ENCODE measurements at regions not wholly inside any gene's neighbourhood (a gene's known extent, or its start where the extent isn't known, plus 50 kb on each side); places are given as distances from the start of the nearest gene placed in this dataset.

GRCh38 chr2:215697003-215697402 is 261.1 kb upstream of the FN1 start:
- TF ChIP-seq, protein P1, sequence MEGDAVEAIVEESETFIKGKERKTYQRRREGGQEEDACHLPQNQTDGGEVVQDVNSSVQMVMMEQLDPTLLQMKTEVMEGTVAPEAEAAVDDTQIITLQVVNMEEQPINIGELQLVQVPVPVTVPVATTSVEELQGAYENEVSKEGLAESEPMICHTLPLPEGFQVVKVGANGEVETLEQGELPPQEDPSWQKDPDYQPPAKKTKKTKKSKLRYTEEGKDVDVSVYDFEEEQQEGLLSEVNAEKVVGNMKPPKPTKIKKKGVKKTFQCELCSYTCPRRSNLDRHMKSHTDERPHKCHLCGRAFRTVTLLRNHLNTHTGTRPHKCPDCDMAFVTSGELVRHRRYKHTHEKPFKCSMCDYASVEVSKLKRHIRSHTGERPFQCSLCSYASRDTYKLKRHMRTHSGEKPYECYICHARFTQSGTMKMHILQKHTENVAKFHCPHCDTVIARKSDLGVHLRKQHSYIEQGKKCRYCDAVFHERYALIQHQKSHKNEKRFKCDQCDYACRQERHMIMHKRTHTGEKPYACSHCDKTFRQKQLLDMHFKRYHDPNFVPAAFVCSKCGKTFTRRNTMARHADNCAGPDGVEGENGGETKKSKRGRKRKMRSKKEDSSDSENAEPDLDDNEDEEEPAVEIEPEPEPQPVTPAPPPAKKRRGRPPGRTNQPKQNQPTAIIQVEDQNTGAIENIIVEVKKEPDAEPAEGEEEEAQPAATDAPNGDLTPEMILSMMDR (IDR thresholded peaks at IDR 0.05; ENCODE audit: insufficient read depth, low read length): no peak
- TF ChIP-seq POLR2AphosphoS5 (IDR thresholded peaks at IDR 0.05; ENCODE audit: low read depth) (no peak), REST (IDR thresholded peaks at IDR 0.05; ENCODE audit: insufficient replicate concordance, low read depth) (no peak), GABPA (IDR thresholded peaks at IDR 0.05; ENCODE audit: low read depth) (no peak), SPI1 (IDR thresholded peaks at IDR 0.05; ENCODE audit: borderline replicate concordance, low read depth) (peak; percentile 41; the same call in 1 of the 2 replicates)

Data from HL-60 (cell line).